H9 (cell line): ENCODE measurements at regions not wholly inside any gene's neighbourhood (a gene's known extent, or its start where the extent isn't known, plus 50 kb on each side); places are given as distances from the start of the nearest gene placed in this dataset.

Source experiments
- DNase-seq: peaks from one replicate; pipeline ENCODE4 v3.0.0-alpha.2; 2017
- H2AFZ ChIP-seq: one replicate; pipeline ENCODE4 v1.6.1; 2013; ENCODE audit warnings: mild to moderate bottlenecking, low read length, control low read depth, moderate library complexity
- H2AK5ac ChIP-seq: 2 replicates; pipeline ENCODE4 v1.6.1; 2013; ENCODE audit warnings: low read length, control low read depth, mixed read lengths; ENCODE audit not compliant: insufficient read length
- H2BK120ac ChIP-seq: one replicate; pipeline ENCODE4 v1.6.1; 2013; ENCODE audit warnings: low read depth, mild to moderate bottlenecking, low read length, control low read depth, inconsistent platforms; ENCODE audit not compliant: poor library complexity, severe bottlenecking
- H2BK12ac ChIP-seq: 2 replicates; pipeline ENCODE4 v1.6.1; 2013; ENCODE audit warnings: low read length, control low read depth, mixed read lengths, low read depth; ENCODE audit not compliant: insufficient read length
- H2BK15ac ChIP-seq: 2 replicates; pipeline ENCODE4 v1.6.1; 2013; ENCODE audit warnings: low read depth, low read length, control low read depth
- H2BK20ac ChIP-seq: one replicate; pipeline ENCODE4 v1.6.1; 2013; ENCODE audit warnings: low read depth, mild to moderate bottlenecking, low read length, control low read depth, inconsistent platforms; ENCODE audit not compliant: poor library complexity, severe bottlenecking
- H2BK5ac ChIP-seq: 2 replicates; pipeline ENCODE4 v1.6.1; 2013; ENCODE audit warnings: low read length, control low read depth, mixed read lengths; ENCODE audit not compliant: insufficient read length
- H3K14ac ChIP-seq: 2 replicates; pipeline ENCODE4 v1.6.1; 2013; ENCODE audit warnings: low read length, control low read depth; ENCODE audit not compliant: insufficient read depth
- H3K18ac ChIP-seq: 2 replicates; pipeline ENCODE4 v1.6.1; 2013; ENCODE audit warnings: low read depth, mild to moderate bottlenecking, mixed read lengths, low read length, control low read depth; ENCODE audit not compliant: insufficient read length
- H3K23ac ChIP-seq: 2 replicates; pipeline ENCODE4 v1.6.1; 2013; ENCODE audit warnings: low read length, control low read depth, mixed read lengths, low read depth; ENCODE audit not compliant: insufficient read length
- H3K23me2 ChIP-seq: 2 replicates; pipeline ENCODE4 v1.6.1; 2013; ENCODE audit warnings: low read depth, mild to moderate bottlenecking, mixed read lengths, low read length, control low read depth; ENCODE audit not compliant: insufficient read length, poor library complexity, severe bottlenecking
- H3K27ac ChIP-seq: 2 replicates; pipeline ENCODE4 v1.5.1; 2013; ENCODE audit warnings: low read length, control low read depth, mixed read lengths, low read depth; ENCODE audit not compliant: insufficient read length
- H3K27me3 ChIP-seq: 2 replicates; pipeline ENCODE4 v1.6.1; 2013; ENCODE audit warnings: low read length, control low read depth, inconsistent platforms; ENCODE audit not compliant: insufficient read depth
- H3K4ac ChIP-seq: 2 replicates; pipeline ENCODE4 v1.6.1; 2013; ENCODE audit warnings: low read depth, mild to moderate bottlenecking, control low read depth, inconsistent platforms, low read length, moderate library complexity
- H3K4me1 ChIP-seq: 2 replicates; pipeline ENCODE4 v1.6.1; 2013; ENCODE audit warnings: low read length, control low read depth, inconsistent platforms; ENCODE audit not compliant: insufficient read depth
- H3K4me2 ChIP-seq: 2 replicates; pipeline ENCODE4 v1.6.1; 2013; ENCODE audit warnings: low read length, control low read depth, mixed read lengths; ENCODE audit not compliant: insufficient read length, insufficient read depth
- H3K56ac ChIP-seq: 2 replicates; pipeline ENCODE4 v1.6.1; 2013; ENCODE audit warnings: low read depth, mild to moderate bottlenecking, mixed read lengths, low read length, control low read depth; ENCODE audit not compliant: insufficient read length
- H3K79me1 ChIP-seq: 2 replicates; pipeline ENCODE4 v1.6.1; 2013; ENCODE audit warnings: low read depth, mild to moderate bottlenecking, moderate library complexity, low read length, control low read depth, inconsistent platforms; ENCODE audit not compliant: insufficient read depth, poor library complexity, severe bottlenecking
- H3K79me2 ChIP-seq: 2 replicates; pipeline ENCODE4 v1.6.1; 2013; ENCODE audit warnings: low read length, control low read depth, inconsistent platforms; ENCODE audit not compliant: insufficient read depth
- H3K9ac ChIP-seq: 2 replicates; pipeline ENCODE4 v1.6.1; 2013; ENCODE audit warnings: low read length, control low read depth, mixed read lengths; ENCODE audit not compliant: insufficient read length; ENCODE audit errors: extremely low read depth
- H3K9me3 ChIP-seq: one replicate; pipeline ENCODE4 v1.6.1; 2013; ENCODE audit warnings: low read depth, low read length, inconsistent platforms; ENCODE audit not compliant: control insufficient read depth
- H3T11ph ChIP-seq: one replicate; pipeline ENCODE4 v1.6.1; 2013; ENCODE audit warnings: mild to moderate bottlenecking, low read length, control low read depth, inconsistent platforms
- H4K20me1 ChIP-seq: one replicate; pipeline ENCODE4 v1.6.1; 2013; ENCODE audit not compliant: control insufficient read depth, insufficient read length, insufficient read depth
- H4K5ac ChIP-seq: 2 replicates; pipeline ENCODE4 v1.6.1; 2013; ENCODE audit warnings: low read depth, mild to moderate bottlenecking, mixed read lengths, low read length, control low read depth; ENCODE audit not compliant: insufficient read length
- H4K8ac ChIP-seq: replicated peaks from 2 replicates; pipeline ENCODE4 v1.6.1; 2013; ENCODE audit warnings: low read length, control low read depth, mixed read lengths, low read depth; ENCODE audit not compliant: insufficient read length
- H4K91ac ChIP-seq: 2 replicates; pipeline ENCODE4 v1.6.1; 2013; ENCODE audit warnings: low read depth, mild to moderate bottlenecking, moderate library complexity, mixed read lengths, low read length, control low read depth; ENCODE audit not compliant: insufficient read length
- H3K27ac Mint-ChIP-seq, 3 experiments: 2 replicates in 2 of 3; 3 replicates in 1 of 3; pipeline ENCODE4 v1.8.0; 2020 to 2021; ENCODE audit warnings: mixed read lengths in 3 of 3, mild to moderate bottlenecking in 1 of 3, moderate library complexity in 1 of 3
- H3K27me3 Mint-ChIP-seq: 2 replicates; pipeline ENCODE4 v1.8.0; 2021; ENCODE audit warnings: low read depth, mild to moderate bottlenecking, moderate library complexity, mixed read lengths
- H3K36me3 Mint-ChIP-seq, 3 experiments: 2 replicates in 2 of 3; 3 replicates in 1 of 3; pipeline ENCODE4 v1.8.0; 2020 to 2021; ENCODE audit warnings: low read depth in 3 of 3, mixed read lengths in 3 of 3; ENCODE audit not compliant: insufficient read depth in 1 of 3
- H3K4me1 Mint-ChIP-seq, 2 experiments: 2 replicates each; pipeline ENCODE4 v1.8.0; 2020; ENCODE audit warnings: mixed read lengths in 2 of 2
- H3K4me3 Mint-ChIP-seq, 2 experiments: 2 replicates in 1 of 2; 3 replicates in 1 of 2; pipeline ENCODE4 v1.8.0; 2020 to 2021; ENCODE audit warnings: mild to moderate bottlenecking in 2 of 2, mixed read lengths in 2 of 2, moderate library complexity in 1 of 2
- H3K9me3 Mint-ChIP-seq, 2 experiments: 2 replicates in 1 of 2; 3 replicates in 1 of 2; pipeline ENCODE4 v1.8.0; 2020; ENCODE audit warnings: mild to moderate bottlenecking in 2 of 2, mixed read lengths in 2 of 2, moderate library complexity in 1 of 2
- WGBS: extraction: QIAGEN DNeasy Blood & Tissue Kit; methylation state at CpG from one replicate; pipeline ENCODE4 v1.1.7; 2013; ENCODE audit warnings: missing lambda C conversion rate, low lambda C conversion rate, mixed read lengths; ENCODE audit not compliant: insufficient read length; ENCODE audit errors: extremely low coverage; 5-methylcytosine and 5-hydroxymethylcytosine counted together
- TF ChIP-seq, protein P1 (sequence below): fragments of 200-600 bp; sonication (generic); conservative IDR thresholded peaks from 3 replicates; pipeline ENCODE4 v1.8.0; 2021; ENCODE audit warnings: antibody characterized with exemption, mild to moderate bottlenecking

DNA sequence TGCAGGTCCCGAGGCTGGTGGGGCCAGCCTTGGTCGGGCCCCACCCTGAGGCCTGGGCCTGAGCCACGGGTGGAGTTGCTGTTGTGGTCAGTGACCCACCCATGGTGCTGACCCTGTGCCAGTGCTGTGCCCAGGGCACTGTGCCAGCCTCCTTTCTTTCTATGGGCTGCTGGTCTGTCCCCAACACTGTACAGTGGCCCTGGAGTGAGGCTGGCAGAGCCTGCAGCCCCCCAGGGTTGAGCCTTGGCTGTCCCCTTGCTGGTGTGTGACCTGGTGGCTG lies 1235.7 kb downstream of the BRD1 start:
- Histone ChIP-seq H3K4me1 (no peaks in the 10 kb centered on the region), H4K20me1 (no peaks in the 10 kb centered on the region), H3K18ac (no peak overlapping the region), H2BK12ac (no peak overlapping the region), H3K9me3 (no peaks in the 10 kb centered on the region), H3K23me2 (no peaks in the 10 kb centered on the region), H2AK5ac (no peak overlapping the region), H3K27ac (no peak overlapping the region), H3K14ac (no peak overlapping the region), H3K23ac (no peak overlapping the region), H2BK120ac (no peak overlapping the region), H4K8ac (no peak overlapping the region), H3K27me3 (no peaks in the 10 kb centered on the region), H2BK5ac (no peak overlapping the region), H3K4me2 (no peak overlapping the region), H3T11ph (no peak overlapping the region), H3K9ac (no peak overlapping the region), H4K91ac (no peak overlapping the region), H3K79me1 (no peaks in the 10 kb centered on the region), H2AFZ (no peak overlapping the region), H3K56ac (no peak overlapping the region), H2BK15ac (no peak overlapping the region), H3K79me2 (no peaks in the 10 kb centered on the region), H4K5ac (no peak overlapping the region), H2BK20ac (no peak overlapping the region), H3K4ac (no peak overlapping the region; the same call in 1 of the 2 replicates)
- H3K4me1 Mint-ChIP-seq: no peaks in the 10 kb centered on the region
- no peaks in the 10 kb centered on the region for H3K27me3 Mint-ChIP-seq
- WGBS: no CpG with 5 or more reads among the region's 3 CpGs
- TF ChIP-seq, protein P1, sequence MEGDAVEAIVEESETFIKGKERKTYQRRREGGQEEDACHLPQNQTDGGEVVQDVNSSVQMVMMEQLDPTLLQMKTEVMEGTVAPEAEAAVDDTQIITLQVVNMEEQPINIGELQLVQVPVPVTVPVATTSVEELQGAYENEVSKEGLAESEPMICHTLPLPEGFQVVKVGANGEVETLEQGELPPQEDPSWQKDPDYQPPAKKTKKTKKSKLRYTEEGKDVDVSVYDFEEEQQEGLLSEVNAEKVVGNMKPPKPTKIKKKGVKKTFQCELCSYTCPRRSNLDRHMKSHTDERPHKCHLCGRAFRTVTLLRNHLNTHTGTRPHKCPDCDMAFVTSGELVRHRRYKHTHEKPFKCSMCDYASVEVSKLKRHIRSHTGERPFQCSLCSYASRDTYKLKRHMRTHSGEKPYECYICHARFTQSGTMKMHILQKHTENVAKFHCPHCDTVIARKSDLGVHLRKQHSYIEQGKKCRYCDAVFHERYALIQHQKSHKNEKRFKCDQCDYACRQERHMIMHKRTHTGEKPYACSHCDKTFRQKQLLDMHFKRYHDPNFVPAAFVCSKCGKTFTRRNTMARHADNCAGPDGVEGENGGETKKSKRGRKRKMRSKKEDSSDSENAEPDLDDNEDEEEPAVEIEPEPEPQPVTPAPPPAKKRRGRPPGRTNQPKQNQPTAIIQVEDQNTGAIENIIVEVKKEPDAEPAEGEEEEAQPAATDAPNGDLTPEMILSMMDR: no peak
- no peak overlapping the region; a peak in 1 of 7 replicates for H3K27ac Mint-ChIP-seq
- H3K9me3 Mint-ChIP-seq: no peaks in the 10 kb centered on the region
- H3K4me3 Mint-ChIP-seq: no peak overlapping the region
- no peak for DNase-seq
- peaks cover 0 to 3% (median 3%) of the 10 kb centered on the region in 3 experiments; a peak in 4 of 7 replicates for H3K36me3 Mint-ChIP-seq
